Adrenal gland (tissue), 5 donors: ENCODE measurements at regions not wholly inside any gene's neighbourhood (a gene's known extent, or its start where the extent isn't known, plus 50 kb on each side); places are given as distances from the start of the nearest gene placed in this dataset.

ENCODE experiments used
- CTCF ChIP-seq, 6 experiments: fragments of 450-650 bp in 4 of 6; fragments of 200-600 bp in 2 of 6; sonication (generic) in 1 of 6; IDR thresholded peaks; 1 replicate in 5 of 6; 2 replicates in 1 of 6; pipeline versions ENCODE4 v1.5.1 to v1.8.0; 2016 to 2021; ENCODE audit warnings: antibody characterized with exemption in 6 of 6, mild to moderate bottlenecking in 2 of 6, moderate library complexity in 1 of 6
- POLR2A ChIP-seq, 2 donors: fragments of 450-650 bp; IDR thresholded peaks; one replicate each; pipeline ENCODE4 v1.6.1; 2017; ENCODE audit warnings: antibody characterized with exemption in 2 of 2, mild to moderate bottlenecking in 2 of 2, moderate library complexity in 1 of 2
- donor health status: DM: no; HTN: no; CAD: no.

- TF ChIP-seq POLR2A (IDR thresholded peaks at IDR 0.05) (no peak), CTCF (IDR thresholded peaks at IDR 0.05) (no peak)
These were observed 180.6 kb upstream of the NEBL start for GRCh38 chr10:21077681-21078080.
